GM19043 (cell line): ENCODE measurements at regions not wholly inside any gene's neighbourhood (a gene's known extent, or its start where the extent isn't known, plus 50 kb on each side); places are given as distances from the start of the nearest gene placed in this dataset.

Source experiments
- ATAC-seq: cut with Tn5 transposase; IDR thresholded peaks from one replicate; pipeline ENCODE4 v1.9.1; 2021; ENCODE audit warnings: low read depth; ENCODE audit not compliant: unreplicated experiment

- no peak for ATAC-seq
Observed at GRCh38 chr6:105824732-105825131, 261.4 kb upstream of the PRDM1 start.

GRCh38 chr6:105821777-105822176 lies 264.4 kb upstream of the PRDM1 start:
- no peak for ATAC-seq

GRCh38 chr6:105821027-105821426 lies 265.1 kb upstream of the PRDM1 start:
- ATAC-seq: no peak

- ATAC-seq: no peak
Observed at GRCh38 chr6:105819745-105820144, 266.4 kb upstream of the PRDM1 start.

- no peak for ATAC-seq
Observed at GRCh38 chr6:105818505-105818904, 267.6 kb upstream of the PRDM1 start.

GRCh38 chr6:105817961-105818360 lies 268.2 kb upstream of the PRDM1 start:
- ATAC-seq: no peak

- no peak for ATAC-seq
Observed at GRCh38 chr6:105817370-105817769, 268.8 kb upstream of the PRDM1 start.

- no peak for ATAC-seq
Observed at GRCh38 chr6:105816847-105817246, 269.3 kb upstream of the PRDM1 start.

GRCh38 chr6:105815661-105816555 lies 270.2 kb upstream of the PRDM1 start:
- no peak for ATAC-seq

- no peak for ATAC-seq
Observed at GRCh38 chr6:105814745-105815536, 271.2 kb upstream of the PRDM1 start.

- no peak for ATAC-seq
Observed at GRCh38 chr6:105810922-105811482, 275.1 kb upstream of the PRDM1 start.

- ATAC-seq: no peak
Observed at GRCh38 chr6:105810105-105810921, 275.8 kb upstream of the PRDM1 start.

GRCh38 chr6:105808571-105808970 lies 277.6 kb upstream of the PRDM1 start:
- ATAC-seq: no peak

GRCh38 chr6:105807905-105808304 lies 278.2 kb upstream of the PRDM1 start:
- ATAC-seq: no peak

- no peak for ATAC-seq
Observed at GRCh38 chr6:105806486-105806920, 279.6 kb upstream of the PRDM1 start.

GRCh38 chr6:105805501-105806023 lies 280.6 kb upstream of the PRDM1 start:
- no peak for ATAC-seq

GRCh38 chr6:105804424-105804823 lies 281.7 kb upstream of the PRDM1 start:
- ATAC-seq: no peak

- ATAC-seq: no peak
Observed at GRCh38 chr6:105804000-105804399, 282.1 kb upstream of the PRDM1 start.

GRCh38 chr6:105803442-105803841 lies 282.7 kb upstream of the PRDM1 start:
- no peak for ATAC-seq

GRCh38 chr6:105802703-105803102 lies 283.4 kb upstream of the PRDM1 start:
- no peak for ATAC-seq
